Trophoblast cell (in vitro differentiated cells and primary cell): ENCODE measurements at regions not wholly inside any gene's neighbourhood (a gene's known extent, or its start where the extent isn't known, plus 50 kb on each side); places are given as distances from the start of the nearest gene placed in this dataset.

ENCODE experiments used
- DNase-seq, 2 donors: peaks; one replicate each; pipeline ENCODE4 v3.0.0-alpha.2; 2016
- H2AFZ ChIP-seq: 2 replicates; pipeline ENCODE4 v1.6.1; 2013; ENCODE audit warnings: low read length, moderate library complexity, mild to moderate bottlenecking; ENCODE audit not compliant: insufficient read depth, poor library complexity
- H2AK5ac ChIP-seq: 2 replicates; pipeline ENCODE4 v1.6.1; 2013; ENCODE audit warnings: mild to moderate bottlenecking, low read length
- H2BK120ac ChIP-seq: 2 replicates; pipeline ENCODE4 v1.6.1; 2013; ENCODE audit warnings: low read length, mild to moderate bottlenecking, moderate library complexity; ENCODE audit not compliant: insufficient read depth, poor library complexity
- H2BK12ac ChIP-seq: 2 replicates; pipeline ENCODE4 v1.6.1; 2013; ENCODE audit warnings: mild to moderate bottlenecking, low read length, moderate library complexity
- H2BK5ac ChIP-seq: 2 replicates; pipeline ENCODE4 v1.6.1; 2013; ENCODE audit warnings: low read length, low read depth, moderate library complexity, mild to moderate bottlenecking; ENCODE audit not compliant: poor library complexity
- H3K14ac ChIP-seq: 2 replicates; pipeline ENCODE4 v1.6.1; 2013; ENCODE audit warnings: mild to moderate bottlenecking, low read length
- H3K18ac ChIP-seq: 2 replicates; pipeline ENCODE4 v1.6.1; 2013; ENCODE audit warnings: mild to moderate bottlenecking, low read length
- H3K23ac ChIP-seq: 2 replicates; pipeline ENCODE4 v1.6.1; 2013; ENCODE audit warnings: low read length
- H3K27ac ChIP-seq: 2 replicates; pipeline ENCODE4 v1.5.1; 2013; ENCODE audit warnings: low read depth, mild to moderate bottlenecking, inconsistent platforms, low read length, moderate library complexity
- H3K27me3 ChIP-seq: 2 replicates; pipeline ENCODE4 v1.6.1; 2013; ENCODE audit warnings: inconsistent platforms, mild to moderate bottlenecking, low read length, moderate library complexity; ENCODE audit not compliant: insufficient read depth
- H3K36me3 ChIP-seq, 2 experiments: 1 replicate in 1 of 2; 2 replicates in 1 of 2; pipeline ENCODE4 v1.6.1; 2013; ENCODE audit warnings: low read length in 2 of 2, mild to moderate bottlenecking in 2 of 2, moderate library complexity in 1 of 2; ENCODE audit not compliant: insufficient read depth in 2 of 2, control insufficient read depth in 1 of 2
- H3K4ac ChIP-seq: 2 replicates; pipeline ENCODE4 v1.6.1; 2013; ENCODE audit warnings: low read depth, mild to moderate bottlenecking, low read length, moderate library complexity
- H3K4me1 ChIP-seq, 2 experiments: 1 replicate in 1 of 2; 2 replicates in 1 of 2; pipeline ENCODE4 v1.6.1; 2013; ENCODE audit warnings: low read length in 2 of 2, mild to moderate bottlenecking in 2 of 2, moderate library complexity in 1 of 2; ENCODE audit not compliant: insufficient read depth in 2 of 2, control insufficient read depth in 1 of 2
- H3K4me2 ChIP-seq: 2 replicates; pipeline ENCODE4 v1.6.1; 2013; ENCODE audit warnings: inconsistent platforms, mild to moderate bottlenecking, low read length, moderate library complexity
- H3K4me3 ChIP-seq: 2 replicates; pipeline ENCODE4 v1.5.1; 2013; ENCODE audit warnings: mild to moderate bottlenecking, low read depth, low read length, inconsistent platforms
- H3K79me1 ChIP-seq: one replicate; pipeline ENCODE4 v1.6.1; 2013; ENCODE audit warnings: low read length
- H3K79me2 ChIP-seq: 2 replicates; pipeline ENCODE4 v1.6.1; 2013; ENCODE audit warnings: low read length, mild to moderate bottlenecking; ENCODE audit not compliant: control insufficient read depth, insufficient read depth, poor library complexity
- H3K9ac ChIP-seq: 2 replicates; pipeline ENCODE4 v1.6.1; 2013; ENCODE audit warnings: mild to moderate bottlenecking, low read length
- H3K9me3 ChIP-seq: 2 replicates; pipeline ENCODE4 v1.6.1; 2013; ENCODE audit warnings: low read depth, mild to moderate bottlenecking, control low read depth, inconsistent platforms, low read length; ENCODE audit not compliant: insufficient read depth
- H4K12ac ChIP-seq: 2 replicates; pipeline ENCODE4 v1.6.1; 2013; ENCODE audit warnings: low read depth, mild to moderate bottlenecking, low read length, moderate library complexity
- H4K8ac ChIP-seq: 2 replicates; pipeline ENCODE4 v1.6.1; 2013; ENCODE audit warnings: low read depth, mild to moderate bottlenecking, low read length, moderate library complexity
- H4K91ac ChIP-seq: one replicate; pipeline ENCODE4 v1.6.1; 2013; ENCODE audit warnings: low read depth, mild to moderate bottlenecking, low read length, moderate library complexity
- WGBS: extraction: QIAGEN DNeasy Blood & Tissue Kit; methylation state at CpG from one replicate; pipeline ENCODE4 v1.1.7; 2013; ENCODE audit warnings: missing lambda C conversion rate; ENCODE audit not compliant: insufficient read length, insufficient coverage; ENCODE audit errors: extremely low coverage; 5-methylcytosine and 5-hydroxymethylcytosine counted together

DNA sequence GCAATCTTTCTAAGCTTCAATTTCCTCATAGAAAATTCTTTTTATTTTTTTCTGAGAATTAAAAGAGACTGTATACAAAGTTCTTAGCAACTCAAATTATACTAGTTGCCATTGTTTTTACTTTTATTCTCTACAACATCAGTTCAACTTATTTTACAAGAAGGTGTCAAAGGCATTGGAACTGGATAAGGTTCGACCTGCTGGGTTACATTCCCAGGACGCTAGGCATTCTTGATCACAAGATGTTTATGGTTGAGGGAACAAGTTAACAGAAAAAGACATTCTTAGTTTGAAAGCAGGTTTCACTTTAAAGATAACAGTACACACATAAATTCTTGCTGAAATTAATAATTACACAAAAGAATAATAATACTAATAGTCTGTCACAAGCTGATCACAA is 163.5 kb upstream of the SNX2 start:
- H2BK120ac ChIP-seq, result no peak overlapping the region
- H3K4me3 ChIP-seq, result no peak overlapping the region
- no peak overlapping the region for H3K14ac ChIP-seq
- WGBS, result no CpG with 5 or more reads among the region's 2 CpGs
- no peak overlapping the region for H4K12ac ChIP-seq
- H3K4me2 ChIP-seq, result no peak overlapping the region
- H3K9me3 ChIP-seq, result no peaks in the 10 kb centered on the region
- H3K27ac ChIP-seq, result no peak overlapping the region
- H4K8ac ChIP-seq, result no peak overlapping the region
- no peak overlapping the region for H2AFZ ChIP-seq
- H2BK5ac ChIP-seq, result no peak overlapping the region
- H3K36me3 ChIP-seq, result no peaks in the 10 kb centered on the region
- no peak overlapping the region for H3K4ac ChIP-seq
- no peak overlapping the region for H3K9ac ChIP-seq
- H4K91ac ChIP-seq, result no peak overlapping the region
- H2AK5ac ChIP-seq, result no peak overlapping the region
- H3K23ac ChIP-seq, result no peak overlapping the region
- no peak overlapping the region for H2BK12ac ChIP-seq
- no peaks in the 10 kb centered on the region for H3K27me3 ChIP-seq
- no peaks in the 10 kb centered on the region for H3K79me2 ChIP-seq
- peaks cover 14% of the 10 kb centered on the region for H3K79me1 ChIP-seq
- DNase-seq, result peak; percentile 86 to 90
- H3K18ac ChIP-seq, result no peak overlapping the region
- peaks cover 6 to 7% of the 10 kb centered on the region in 2 experiments for H3K4me1 ChIP-seq

DNA sequence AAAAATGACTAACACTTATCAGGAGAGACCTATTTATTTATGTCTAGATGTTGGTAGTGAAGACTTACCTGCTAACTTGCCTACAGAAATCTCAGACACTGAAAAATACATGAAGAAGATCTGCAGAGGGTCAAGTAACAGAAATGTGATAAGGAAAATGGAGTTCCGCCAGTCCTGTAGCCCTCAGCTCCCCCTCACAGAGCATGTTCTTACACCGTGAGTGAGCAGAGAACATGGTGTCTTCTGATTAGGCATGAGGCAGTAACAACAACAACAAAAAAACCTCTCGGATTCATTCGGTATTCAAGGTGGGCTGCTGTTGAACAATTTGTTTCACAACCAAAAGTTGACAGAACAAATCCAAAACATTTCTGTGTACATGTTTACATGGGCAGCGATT is 162.0 kb upstream of the SNX2 start:
- Histone ChIP-seq H2BK12ac (peak overlapping the region; percentile 99), H3K4me1 (peaks cover 6 to 9% of the 10 kb centered on the region in 2 experiments), H4K8ac (peak overlapping the region; percentile 85), H3K27ac (peak overlapping the region; percentile 81), H3K18ac (no peak overlapping the region), H3K79me1 (peaks cover 14% of the 10 kb centered on the region), H2BK120ac (peak overlapping the region; percentile 79), H4K12ac (no peak overlapping the region), H3K79me2 (no peaks in the 10 kb centered on the region), H3K36me3 (no peaks in the 10 kb centered on the region), H3K9me3 (no peaks in the 10 kb centered on the region), H2BK5ac (peak overlapping the region; percentile 45), H3K4me2 (no peak overlapping the region), H3K4ac (no peak overlapping the region), H3K4me3 (no peak overlapping the region), H2AK5ac (no peak overlapping the region), H3K27me3 (no peaks in the 10 kb centered on the region), H3K9ac (no peak overlapping the region), H3K23ac (no peak overlapping the region), H4K91ac (peak overlapping the region; percentile 66), H3K14ac (peak overlapping the region; percentile 42), H2AFZ (no peak overlapping the region)
- DNase-seq, result no peak
- no CpG with 5 or more reads among the region's 5 CpGs for WGBS

DNA sequence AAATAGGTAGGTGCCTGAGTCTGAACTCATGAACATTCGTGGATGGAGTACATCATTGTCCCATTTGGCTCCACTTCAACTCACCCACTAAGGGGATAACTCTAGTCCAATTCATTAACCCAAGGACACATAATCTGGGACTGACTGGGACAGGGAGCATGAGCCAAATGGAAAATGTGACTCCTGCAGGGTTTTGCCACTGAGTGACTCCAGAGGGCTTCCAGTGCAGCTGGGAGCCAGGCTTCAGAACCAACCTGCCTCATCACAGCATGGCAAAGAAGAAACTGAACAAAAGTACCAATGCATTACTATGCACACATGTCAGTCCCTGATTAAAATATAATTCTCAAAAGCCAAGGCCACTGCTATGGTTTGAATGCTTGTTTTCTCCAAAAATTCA is 159.7 kb upstream of the SNX2 start:
- no CpG with 5 or more reads among the region's 1 CpG for whole genome bisulfite sequencing
- Histone ChIP-seq H3K36me3 (no peaks in the 10 kb centered on the region), H3K4ac (no peak overlapping the region), H3K23ac (no peak overlapping the region), H3K27ac (no peak overlapping the region), H3K79me1 (peaks cover 14% of the 10 kb centered on the region), H4K91ac (no peak overlapping the region), H3K9ac (no peak overlapping the region), H2AK5ac (no peak overlapping the region), H3K4me2 (no peak overlapping the region), H3K14ac (no peak overlapping the region), H3K79me2 (no peaks in the 10 kb centered on the region), H2BK5ac (peak overlapping the region; percentile 33), H3K18ac (no peak overlapping the region), H4K12ac (no peak overlapping the region), H3K4me1 (peaks cover 6 to 9% of the 10 kb centered on the region in 2 experiments), H2BK12ac (peak overlapping the region; percentile 45), H3K27me3 (no peaks in the 10 kb centered on the region), H2AFZ (no peak overlapping the region), H3K4me3 (no peak overlapping the region), H3K9me3 (no peaks in the 10 kb centered on the region), H4K8ac (no peak overlapping the region), H2BK120ac (no peak overlapping the region)
- DNase-seq, result no peak

DNA sequence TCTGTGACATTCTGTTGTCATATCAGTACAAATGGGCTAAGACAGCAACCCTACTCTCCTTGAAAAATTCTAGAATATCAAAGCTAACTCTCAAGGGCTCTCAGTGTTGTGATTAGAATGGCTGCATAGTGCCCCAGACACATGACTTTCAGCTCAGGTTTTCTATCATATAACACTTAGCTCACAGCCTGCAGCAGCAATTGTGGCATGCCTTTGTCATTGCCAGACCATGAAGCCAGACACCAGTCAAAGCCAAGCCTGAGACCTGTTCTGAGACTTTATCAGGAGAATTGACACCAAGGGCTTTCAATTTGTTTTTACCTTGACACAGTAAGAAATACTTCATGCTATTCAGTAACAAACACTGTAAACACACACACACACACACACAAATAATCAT is 159.0 kb upstream of the SNX2 start:
- Histone ChIP-seq H3K4ac (no peak overlapping the region), H4K8ac (no peak overlapping the region), H3K18ac (no peak overlapping the region), H2BK120ac (no peak overlapping the region), H3K79me1 (peaks cover 14% of the 10 kb centered on the region), H3K14ac (no peak overlapping the region), H2AK5ac (no peak overlapping the region), H2BK12ac (no peak overlapping the region), H3K9ac (no peak overlapping the region), H3K4me1 (peaks cover 5 to 8% of the 10 kb centered on the region in 2 experiments), H2BK5ac (no peak overlapping the region), H3K27ac (no peak overlapping the region), H3K4me3 (no peak overlapping the region), H3K79me2 (no peaks in the 10 kb centered on the region), H3K27me3 (no peaks in the 10 kb centered on the region), H4K12ac (no peak overlapping the region), H4K91ac (no peak overlapping the region), H3K4me2 (no peak overlapping the region), H3K36me3 (no peaks in the 10 kb centered on the region), H3K23ac (no peak overlapping the region), H3K9me3 (no peaks in the 10 kb centered on the region), H2AFZ (no peak overlapping the region)
- no peak for DNase-seq
